Natural killer cell (primary cell): ENCODE measurements at regions not wholly inside any gene's neighbourhood (a gene's known extent, or its start where the extent isn't known, plus 50 kb on each side); places are given as distances from the start of the nearest gene placed in this dataset.

Experiments
- ATAC-seq, 3 donors: fragments of 150-1000 bp in 2 of 3; fragments of 200-7000 bp in 1 of 3; cut with Tn5 transposase; 1 replicate in 1 of 3; 2 replicates in 2 of 3; pipeline ENCODE4 v1.10.0; 2021; ENCODE audit warnings: mild to moderate bottlenecking in 2 of 3, moderate library complexity in 2 of 3
- DNase-seq, 2 donors: peaks; one replicate each; pipeline versions ENCODE4 v3.0.0 to v3.0.0-alpha.2; 2013 to 2021; ENCODE audit warnings: mixed read lengths in 1 of 2
- H3K27ac ChIP-seq: one replicate; pipeline ENCODE4 v1.5.1; 2013; ENCODE audit warnings: mild to moderate bottlenecking, low read length
- H3K27me3 ChIP-seq: one replicate; pipeline ENCODE4 v1.6.1; 2013; ENCODE audit warnings: low read length; ENCODE audit not compliant: control insufficient read depth, insufficient read depth
- H3K36me3 ChIP-seq: one replicate; pipeline ENCODE4 v1.6.1; 2013; ENCODE audit warnings: low read length; ENCODE audit not compliant: control insufficient read depth, insufficient read depth
- H3K4me1 ChIP-seq: one replicate; pipeline ENCODE4 v1.6.1; 2013; ENCODE audit warnings: low read length; ENCODE audit not compliant: control insufficient read depth, insufficient read depth
- H3K4me3 ChIP-seq: one replicate; pipeline ENCODE4 v1.5.1; 2013; ENCODE audit warnings: low read length
- H3K9me3 ChIP-seq: one replicate; pipeline ENCODE4 v1.6.1; 2013; ENCODE audit warnings: low read length; ENCODE audit not compliant: control insufficient read depth, insufficient read depth
- H3K27ac Mint-ChIP-seq, 2 donors: one replicate each; pipeline ENCODE4 v1.8.0; 2022; ENCODE audit warnings: mild to moderate bottlenecking in 2 of 2, mixed read lengths in 2 of 2, moderate library complexity in 1 of 2
- H3K27me3 Mint-ChIP-seq, 2 donors: one replicate each; pipeline ENCODE4 v1.8.0; 2022; ENCODE audit warnings: low read depth in 2 of 2, mixed read lengths in 2 of 2
- H3K36me3 Mint-ChIP-seq: one replicate; pipeline ENCODE4 v1.8.0; 2022; ENCODE audit warnings: mixed read lengths
- H3K4me1 Mint-ChIP-seq, 2 donors: one replicate each; pipeline ENCODE4 v1.8.0; 2022; ENCODE audit warnings: mixed read lengths in 2 of 2
- H3K4me3 Mint-ChIP-seq: one replicate; pipeline ENCODE4 v1.8.0; 2022; ENCODE audit warnings: mild to moderate bottlenecking, moderate library complexity, mixed read lengths
- H3K9me3 Mint-ChIP-seq, 2 donors: one replicate each; pipeline ENCODE4 v1.8.0; 2022; ENCODE audit warnings: mixed read lengths in 2 of 2
- CTCF ChIP-seq: fragments of 200-600 bp; IDR thresholded peaks from one replicate; pipeline ENCODE4 v1.8.0; 2022; ENCODE audit warnings: antibody characterized with exemption
- WGBS: methylation state at CpG from one replicate; pipeline ENCODE4 v1.1.7; 2013; ENCODE audit warnings: missing lambda C conversion rate; ENCODE audit not compliant: insufficient coverage; 5-methylcytosine and 5-hydroxymethylcytosine counted together
- intact Hi-C: fragments of 100-400 bp; cut with micrococcal nuclease; formaldehyde crosslinking; loops from one replicate; pipeline ENCODE4 v1.14.2; 2022

- no peak for TF ChIP-seq CTCF
- WGBS, result 0% methylated on average over 6 of the region's 6 CpGs
These were observed 276.3 kb upstream of the ARRDC4 start for GRCh38 chr15:97684249-97684648.

DNA sequence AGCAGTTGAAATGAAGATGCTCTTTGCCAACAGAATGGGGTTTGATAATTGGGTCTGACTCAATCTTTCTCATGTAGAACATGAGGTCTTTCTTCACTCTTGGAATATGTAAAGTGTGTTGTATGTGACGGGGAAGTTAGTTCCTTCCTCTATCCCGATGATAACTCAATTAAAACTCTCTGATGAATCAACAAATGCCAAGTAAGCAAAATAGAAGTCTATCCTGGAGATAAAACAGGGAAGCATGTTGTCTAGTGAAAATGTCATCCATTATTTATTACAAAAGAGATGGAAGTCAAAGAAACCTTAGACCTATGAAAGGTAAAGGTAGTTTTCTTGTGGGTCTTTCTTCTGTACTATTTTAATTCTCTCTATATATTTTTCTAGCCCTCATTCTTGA, 274.2 kb upstream of the ARRDC4 start:
- Histone ChIP-seq H3K27ac (no peak overlapping the region), H3K27me3 (no peaks in the 10 kb centered on the region), H3K4me3 (no peak overlapping the region), H3K4me1 (no peaks in the 10 kb centered on the region), H3K9me3 (no peaks in the 10 kb centered on the region), H3K36me3 (no peaks in the 10 kb centered on the region)
- intact Hi-C loops, result no loop called here
- DNase-seq (no peak), ATAC-seq (no peak)
- no CpG with 5 or more reads among the region's 2 CpGs for WGBS
- Mint-ChIP-seq H3K27ac (no peak overlapping the region), H3K36me3 (no peaks in the 10 kb centered on the region), H3K9me3 (peaks cover 0 to 3% of the 10 kb centered on the region in 2 donors), H3K4me1 (no peaks in the 10 kb centered on the region), H3K27me3 (peaks cover 0 to 2% of the 10 kb centered on the region in 2 donors), H3K4me3 (no peak overlapping the region)
- TF ChIP-seq CTCF, result no peak

More at GRCh38 chr15:97684249-97684648, 276.3 kb upstream of the ARRDC4 start:
- DNase-seq (no peak), ATAC-seq (no peak)
- H3K9me3 ChIP-seq, result no peaks in the 10 kb centered on the region
- H3K27me3 ChIP-seq, result no peaks in the 10 kb centered on the region
- Mint-ChIP-seq H3K36me3 (no peaks in the 10 kb centered on the region), H3K9me3 (peaks cover 6% of the 10 kb centered on the region in 2 donors), H3K27ac (no peak overlapping the region), H3K27me3 (no peaks in the 10 kb centered on the region), H3K4me1 (no peaks in the 10 kb centered on the region), H3K4me3 (no peak overlapping the region)
- no peak overlapping the region for H3K27ac ChIP-seq
- H3K4me3 ChIP-seq, result no peak overlapping the region
- intact Hi-C loops, result no loop called here
- H3K36me3 ChIP-seq, result no peaks in the 10 kb centered on the region
- no peaks in the 10 kb centered on the region for H3K4me1 ChIP-seq

DNA sequence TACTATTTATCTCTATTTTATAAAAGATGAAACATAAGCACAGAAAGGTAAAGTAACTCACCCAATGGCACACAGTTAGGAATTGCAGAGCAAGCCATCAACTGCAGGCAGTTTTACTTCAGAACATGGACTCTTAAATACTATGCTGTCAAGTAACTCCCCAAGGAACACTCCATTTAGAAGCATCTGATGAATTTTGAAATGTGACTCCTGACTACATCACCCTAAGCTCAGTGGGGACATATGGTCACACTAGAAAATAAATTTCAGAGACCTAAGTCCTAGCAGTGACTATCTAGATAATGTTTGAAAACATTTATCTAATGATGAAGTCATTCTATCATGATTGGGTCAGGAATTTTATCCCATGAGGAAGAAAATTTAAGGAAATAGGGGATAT, 272.8 kb upstream of the ARRDC4 start:
- intact Hi-C loops, result no loop called here

More for the DNA sequence above, 272.8 kb upstream of the ARRDC4 start:
- H3K9me3 Mint-ChIP-seq, result no peaks in the 10 kb centered on the region
- H3K27ac Mint-ChIP-seq, result no peak overlapping the region
- DNase-seq (no peak), ATAC-seq (no peak)
- Histone ChIP-seq H3K36me3 (no peaks in the 10 kb centered on the region), H3K27me3 (no peaks in the 10 kb centered on the region), H3K27ac (no peak overlapping the region), H3K4me3 (no peak overlapping the region), H3K4me1 (no peaks in the 10 kb centered on the region), H3K9me3 (no peaks in the 10 kb centered on the region)
- TF ChIP-seq CTCF, result no peak
- H3K36me3 Mint-ChIP-seq, result no peaks in the 10 kb centered on the region
- peaks cover 0 to 2% of the 10 kb centered on the region in 2 donors for H3K27me3 Mint-ChIP-seq
- no peaks in the 10 kb centered on the region for H3K4me1 Mint-ChIP-seq
- no peak overlapping the region for H3K4me3 Mint-ChIP-seq
